NCI-H2171 treated with DMSO at 0.1 percent for 48 hours (cell line): ENCODE measurements at regions not wholly inside any gene's neighbourhood (a gene's known extent, or its start where the extent isn't known, plus 50 kb on each side); places are given as distances from the start of the nearest gene placed in this dataset.
A peak's percentile ranks its signal among the peaks of the same experiment; 100 is the strongest.

ENCODE experiments used
- DNase-seq: peaks from one replicate; lab custom pipeline; 2025; lab: John Stamatoyannopoulos, UW

- DNase-seq, result no peak
Observed at GRCh38 chr9:89808756-89809181, 204.0 kb downstream of the GADD45G start.

DNA sequence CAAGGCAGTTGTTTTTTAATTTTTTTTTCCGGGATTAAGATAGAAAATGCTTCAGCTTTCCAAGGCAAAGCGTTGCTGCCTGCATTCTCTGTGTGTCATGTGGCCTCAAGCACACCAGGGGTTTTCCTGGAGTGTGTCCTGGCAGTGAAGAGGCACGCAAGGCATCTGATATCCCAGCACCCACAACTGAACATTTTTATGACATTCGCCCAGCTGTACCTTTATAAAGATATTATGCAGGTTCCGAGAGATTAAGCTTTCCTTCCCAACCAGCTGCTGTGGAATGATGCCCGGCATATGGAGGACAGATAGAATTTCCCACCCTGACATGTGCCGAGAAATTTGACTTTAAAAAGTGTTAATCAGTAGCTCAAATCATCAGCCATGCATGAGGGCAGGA, 205.6 kb downstream of the GADD45G start:
- peak; percentile 98 for DNase-seq

DNA sequence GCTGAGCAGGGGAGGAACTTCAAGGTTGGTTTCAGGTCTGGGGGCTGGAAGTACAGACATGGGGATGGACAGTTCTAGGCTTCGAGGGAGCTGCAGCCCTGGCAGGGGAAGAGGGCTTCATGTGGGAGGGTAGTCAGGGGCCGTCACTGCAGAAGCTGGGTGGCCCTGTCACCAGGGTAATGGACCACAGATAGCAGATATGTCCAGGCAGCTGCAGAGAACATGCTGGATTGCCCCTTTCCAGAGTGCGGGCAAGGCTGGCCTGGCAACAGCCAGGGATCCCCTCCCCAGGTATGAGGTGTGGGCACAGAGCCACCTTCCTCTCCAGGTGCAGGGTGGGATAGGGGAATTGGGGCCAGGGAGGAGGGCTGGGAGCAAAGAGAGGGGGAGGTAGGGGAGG, 206.5 kb downstream of the GADD45G start:
- DNase-seq, result no peak

DNA sequence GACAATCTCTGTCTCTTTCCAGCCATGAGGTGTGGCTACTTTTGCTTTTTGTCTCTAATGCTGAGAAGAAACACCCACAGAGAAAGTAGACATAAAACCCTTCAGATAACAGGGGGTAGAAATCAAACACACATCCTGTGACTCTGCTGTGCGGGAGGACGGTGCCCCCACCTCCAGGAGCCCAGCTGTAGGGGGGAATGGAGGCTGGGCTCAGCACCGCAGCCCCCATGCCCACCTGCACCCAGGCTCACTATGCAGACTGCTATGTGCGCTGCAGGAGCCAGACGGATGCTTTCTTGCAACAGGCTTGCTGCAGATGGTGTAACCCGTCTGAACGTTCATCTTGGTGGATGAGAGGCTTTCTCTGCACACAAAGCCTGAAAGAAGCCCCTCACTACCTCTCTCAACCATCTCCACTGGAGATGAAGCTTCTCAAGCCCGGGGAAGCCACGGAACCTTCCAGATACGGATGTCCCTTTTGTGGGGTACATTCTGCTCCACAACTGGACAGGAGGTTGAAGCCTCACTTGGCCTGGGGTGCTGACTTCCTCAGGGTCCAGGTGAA, 207.2 kb downstream of the GADD45G start:
- DNase-seq, result no peak

GRCh38 chr9:89812556-89813181, 207.9 kb downstream of the GADD45G start:
- DNase-seq, result no peak

DNA sequence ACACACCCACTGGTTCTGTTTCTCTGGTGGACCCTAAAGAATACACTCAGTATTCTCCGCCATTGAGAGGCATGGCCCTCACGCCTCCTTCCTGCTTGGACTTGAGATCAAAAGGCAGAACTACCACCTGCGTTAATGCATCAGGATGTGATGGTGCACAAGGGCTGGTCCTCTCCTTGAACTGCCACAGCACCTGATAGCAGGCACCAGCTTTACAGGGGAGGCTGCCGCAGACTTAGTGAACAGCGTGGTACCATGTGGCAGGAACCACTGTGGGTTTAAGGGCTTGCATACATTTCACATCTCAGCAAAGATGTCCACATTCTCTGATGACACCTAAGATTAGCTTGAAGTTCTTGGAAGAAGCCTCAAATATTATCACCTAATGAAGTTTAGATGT, 208.7 kb downstream of the GADD45G start:
- DNase-seq, result no peak

DNA sequence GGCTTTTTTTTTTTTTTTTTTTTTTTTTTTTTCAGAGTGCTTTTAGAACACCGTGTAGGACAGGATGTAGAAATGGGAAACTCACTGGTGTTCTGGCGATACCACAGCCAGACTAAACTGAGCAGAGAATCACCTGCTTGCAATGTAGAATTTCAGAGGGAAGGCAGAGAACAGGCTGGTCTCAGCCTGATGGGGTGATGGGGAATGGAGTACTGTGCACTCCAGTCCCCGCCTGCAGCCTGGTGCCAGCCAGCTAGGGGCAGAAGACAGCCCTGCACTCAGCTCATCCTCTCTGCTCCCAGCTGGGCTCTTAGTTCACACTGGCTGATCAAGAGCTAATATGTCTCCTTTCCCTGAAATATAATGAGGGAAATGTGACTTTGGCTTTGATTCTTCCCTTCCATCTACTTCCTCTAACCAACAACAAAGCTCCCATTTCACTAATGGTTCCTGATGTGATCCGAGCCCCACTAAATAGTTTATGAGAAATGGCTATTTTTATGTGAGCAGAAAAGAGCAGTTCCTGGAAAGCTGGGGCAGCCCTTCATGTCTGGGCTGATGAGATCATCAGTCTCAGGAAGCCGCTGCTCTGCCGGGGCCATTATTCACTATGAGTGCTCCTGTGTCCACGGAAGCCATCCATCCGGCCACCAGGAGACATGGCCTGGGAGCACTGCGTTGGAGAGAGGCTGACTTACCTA, 209.7 kb downstream of the GADD45G start:
- peak; percentile 55 for DNase-seq

GRCh38 chr9:89815061-89815902, 210.5 kb downstream of the GADD45G start:
- DNase-seq, result no peak

DNA sequence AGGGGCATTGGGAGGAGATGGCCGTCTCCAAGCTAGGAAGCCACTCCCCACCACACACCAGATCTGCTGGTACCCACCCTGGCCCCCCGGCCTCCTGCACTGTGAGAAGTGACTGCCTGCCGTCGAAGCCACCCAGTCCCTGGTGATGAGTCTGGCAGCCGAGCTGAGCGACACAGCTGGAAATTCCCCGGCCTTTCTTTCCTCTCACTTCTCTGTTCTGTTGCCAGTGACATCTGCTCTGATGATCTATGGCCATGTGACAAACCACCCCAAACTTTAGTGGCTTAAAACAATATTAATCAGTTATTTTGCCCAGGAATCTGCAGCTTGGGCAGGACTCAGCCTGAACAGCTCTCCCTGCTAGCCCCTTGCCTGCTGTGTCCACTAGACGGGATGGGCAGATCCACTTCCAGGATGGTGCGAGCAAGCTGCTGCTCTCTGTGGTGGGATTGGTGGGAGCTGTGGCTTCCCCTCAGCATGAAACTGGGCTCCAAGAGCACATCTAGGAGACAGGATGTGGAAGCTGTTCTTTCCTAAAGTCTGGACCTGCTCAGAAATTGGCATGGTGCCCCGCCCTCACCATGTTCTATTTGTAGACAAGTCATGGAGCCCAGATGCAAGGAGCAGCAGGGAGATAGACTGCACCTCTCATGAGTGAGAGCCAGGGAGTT, 211.2 kb downstream of the GADD45G start:
- no peak for DNase-seq

GRCh38 chr9:89817151-89817950, 212.5 kb downstream of the GADD45G start:
- DNase-seq, result no peak

DNA sequence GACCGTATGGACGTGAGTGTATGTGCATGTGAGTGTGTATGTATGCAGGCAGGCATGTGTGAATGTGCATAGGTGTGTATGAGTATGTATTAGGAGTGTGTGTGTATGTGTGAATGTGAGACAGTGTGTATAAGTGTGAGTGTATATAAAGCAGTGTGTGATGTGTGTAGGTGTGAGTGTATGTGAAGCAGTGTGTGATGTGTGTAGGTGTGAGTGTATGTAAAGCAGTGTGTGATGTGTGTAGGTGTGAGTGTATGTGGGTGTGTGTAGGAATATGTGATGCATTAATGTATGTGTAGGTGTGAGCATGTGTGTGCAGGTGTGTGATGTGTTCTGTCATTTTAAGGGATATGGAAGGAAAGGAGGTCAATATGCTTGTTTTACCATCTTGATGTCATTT, 215.5 kb downstream of the GADD45G start:
- DNase-seq, result no peak

DNA sequence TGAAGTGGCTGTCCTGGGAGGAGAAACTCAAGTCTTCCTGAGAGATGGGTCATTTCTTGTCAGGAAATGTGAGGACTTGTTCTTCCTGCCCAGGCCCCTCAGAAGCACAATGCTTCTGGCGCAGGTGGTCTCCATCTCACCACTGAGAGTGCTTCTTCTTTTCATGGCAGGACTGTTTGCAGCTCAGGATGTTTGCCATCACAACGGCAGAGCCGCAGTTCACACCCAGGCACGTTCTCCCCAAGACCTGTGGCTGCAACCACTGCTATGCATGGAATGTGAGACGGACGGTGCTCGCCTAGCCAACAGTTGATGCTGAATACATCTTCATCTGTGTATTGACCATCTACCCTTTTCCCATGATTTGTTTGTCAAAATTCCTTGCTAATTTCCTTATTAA, 216.3 kb downstream of the GADD45G start:
- no peak for DNase-seq

DNA sequence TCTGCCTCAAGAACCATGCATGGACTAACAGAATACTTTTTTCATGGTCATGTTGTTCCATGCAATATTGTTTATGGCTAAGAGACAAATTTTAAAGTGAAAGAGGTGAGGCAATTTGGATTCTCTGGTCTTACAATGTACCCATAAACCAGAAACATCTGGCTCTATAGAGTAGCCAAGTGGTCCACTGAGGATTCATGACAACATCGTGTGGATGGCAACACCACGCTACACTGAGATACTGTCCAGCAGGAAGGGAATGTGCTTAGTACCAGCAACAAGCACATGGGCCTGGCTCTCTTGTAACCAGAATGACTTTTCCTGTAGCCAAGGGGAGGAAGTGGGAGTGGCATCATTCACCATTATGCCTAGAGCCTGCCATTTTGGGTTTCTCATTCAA, 218.2 kb downstream of the GADD45G start:
- no peak for DNase-seq

GRCh38 chr9:89825669-89826068, 220.9 kb downstream of the GADD45G start:
- DNase-seq, result no peak

DNA sequence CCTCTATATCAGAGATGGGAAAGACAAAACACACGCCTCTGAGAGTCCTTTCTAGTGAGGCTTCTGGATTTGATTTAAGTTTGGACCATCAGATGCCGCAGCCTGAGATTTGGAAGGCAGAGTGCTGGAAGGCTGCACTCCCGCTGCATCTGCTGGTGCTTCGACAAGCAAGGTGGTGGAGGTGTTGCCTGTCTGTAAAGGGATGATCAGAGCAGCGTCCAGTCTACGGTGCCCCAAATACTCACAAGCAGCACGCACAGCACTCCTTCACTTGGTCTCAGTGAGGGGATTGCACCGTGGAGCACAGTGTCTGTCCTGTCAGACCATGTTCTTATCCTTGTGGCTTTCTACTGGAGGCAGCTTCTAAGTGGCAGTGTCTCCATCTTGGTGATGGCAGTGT, 221.4 kb downstream of the GADD45G start:
- no peak for DNase-seq

- no peak for DNase-seq
Observed at GRCh38 chr9:89829346-89829745, 224.5 kb downstream of the GADD45G start.

DNA sequence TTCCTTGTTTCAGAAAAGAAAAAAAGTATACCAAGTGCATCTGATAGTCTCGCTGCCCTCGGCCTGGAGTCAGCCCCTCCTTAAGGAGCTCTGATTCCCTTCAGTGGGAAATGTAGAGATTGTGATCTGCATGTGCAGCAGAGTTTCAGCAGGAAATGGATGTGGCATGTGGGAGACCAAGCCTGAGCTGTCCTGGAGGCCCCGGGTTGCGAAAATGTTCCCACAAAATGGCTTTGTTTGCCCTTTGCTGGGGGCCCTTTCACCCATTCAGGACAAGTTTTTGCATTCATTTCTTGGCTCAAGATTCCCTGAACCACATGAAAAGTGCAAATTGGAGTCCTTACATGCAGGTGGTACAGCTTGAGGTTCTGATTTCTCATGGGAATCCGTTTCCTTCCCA, 230.9 kb downstream of the GADD45G start:
- no peak for DNase-seq

GRCh38 chr9:89837162-89837933, 232.5 kb downstream of the GADD45G start:
- no peak for DNase-seq

DNA sequence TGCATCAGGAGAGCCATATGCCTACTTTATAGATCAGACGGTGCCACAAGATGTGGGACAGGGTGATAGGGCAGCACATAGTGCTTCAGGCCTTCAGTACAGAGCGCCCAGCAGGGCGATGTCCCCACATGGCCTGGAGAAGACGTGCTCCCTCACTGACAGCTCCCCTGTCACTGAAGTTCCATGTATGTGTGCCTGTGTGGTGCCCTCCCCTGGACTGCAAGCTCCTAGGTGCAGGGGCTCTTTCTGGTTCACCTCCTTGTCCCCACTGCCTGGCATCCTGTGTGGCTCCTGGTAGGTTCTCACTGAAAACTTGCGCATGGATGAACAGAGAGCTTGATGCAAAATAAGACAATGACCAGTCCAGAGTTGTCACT, 233.1 kb downstream of the GADD45G start:
- DNase-seq, result no peak

- no peak for DNase-seq
Observed at GRCh38 chr9:89838621-89839020, 233.8 kb downstream of the GADD45G start.

DNA sequence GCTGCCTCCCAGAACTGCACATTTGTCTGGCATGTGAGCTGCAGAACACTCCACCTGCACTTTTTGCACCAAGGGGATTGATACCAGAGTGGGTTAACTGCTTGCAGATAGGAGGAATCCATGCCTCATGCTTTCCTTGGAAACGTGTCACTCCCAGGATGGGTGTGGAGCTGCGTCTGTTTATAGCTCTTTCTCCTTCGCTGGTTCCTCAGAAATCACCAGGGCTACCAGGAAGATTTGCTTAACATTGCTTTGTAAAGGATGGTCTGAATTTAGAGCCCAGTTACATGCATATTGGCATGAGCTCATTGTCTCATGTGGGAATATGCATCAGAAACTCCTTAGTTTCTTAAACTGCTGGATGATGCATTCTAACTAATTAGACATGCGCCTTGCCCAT, 234.6 kb downstream of the GADD45G start:
- no peak for DNase-seq
